MM.1S (cell line): ENCODE measurements at regions not wholly inside any gene's neighbourhood (a gene's known extent, or its start where the extent isn't known, plus 50 kb on each side); places are given as distances from the start of the nearest gene placed in this dataset.

ENCODE experiments used
- EZH2 ChIP-seq: fragments of 300-600 bp; sonication (generic); optimal IDR thresholded peaks from 2 replicates; pipeline ENCODE3; 2017; ENCODE audit warnings: low read depth, mild to moderate bottlenecking, antibody characterized with exemption, low read length, mixed read lengths
- TF ChIP-seq, protein P1 (sequence below): fragments of 300-600 bp; sonication (generic); IDR thresholded peaks from 2 replicates; pipeline ENCODE4 v1.5.1; 2016; ENCODE audit warnings: antibody characterized with exemption, low read length, mixed read lengths

DNA sequence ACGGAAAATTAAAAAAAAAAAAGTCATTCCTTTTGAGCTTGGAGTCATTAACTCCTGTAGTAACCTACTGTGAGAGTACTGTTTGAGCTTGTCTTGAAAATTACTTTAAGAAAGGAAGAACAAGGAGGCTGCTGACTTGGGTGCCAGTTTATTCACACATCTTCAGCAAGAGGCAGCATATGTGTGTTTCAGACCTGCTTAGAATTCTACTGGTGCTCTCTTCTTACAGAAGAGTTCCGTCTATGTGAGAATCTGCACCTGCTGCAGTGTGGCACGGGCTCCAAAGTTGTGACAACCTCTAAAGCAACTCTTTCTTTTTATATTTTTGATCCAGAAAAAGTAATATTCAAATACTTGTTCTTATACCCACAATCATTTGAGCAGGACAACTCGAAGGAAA lies 117.4 kb upstream of the SOX4 start:
- TF ChIP-seq, protein P1, sequence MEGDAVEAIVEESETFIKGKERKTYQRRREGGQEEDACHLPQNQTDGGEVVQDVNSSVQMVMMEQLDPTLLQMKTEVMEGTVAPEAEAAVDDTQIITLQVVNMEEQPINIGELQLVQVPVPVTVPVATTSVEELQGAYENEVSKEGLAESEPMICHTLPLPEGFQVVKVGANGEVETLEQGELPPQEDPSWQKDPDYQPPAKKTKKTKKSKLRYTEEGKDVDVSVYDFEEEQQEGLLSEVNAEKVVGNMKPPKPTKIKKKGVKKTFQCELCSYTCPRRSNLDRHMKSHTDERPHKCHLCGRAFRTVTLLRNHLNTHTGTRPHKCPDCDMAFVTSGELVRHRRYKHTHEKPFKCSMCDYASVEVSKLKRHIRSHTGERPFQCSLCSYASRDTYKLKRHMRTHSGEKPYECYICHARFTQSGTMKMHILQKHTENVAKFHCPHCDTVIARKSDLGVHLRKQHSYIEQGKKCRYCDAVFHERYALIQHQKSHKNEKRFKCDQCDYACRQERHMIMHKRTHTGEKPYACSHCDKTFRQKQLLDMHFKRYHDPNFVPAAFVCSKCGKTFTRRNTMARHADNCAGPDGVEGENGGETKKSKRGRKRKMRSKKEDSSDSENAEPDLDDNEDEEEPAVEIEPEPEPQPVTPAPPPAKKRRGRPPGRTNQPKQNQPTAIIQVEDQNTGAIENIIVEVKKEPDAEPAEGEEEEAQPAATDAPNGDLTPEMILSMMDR, result no peak
- no peak for TF ChIP-seq EZH2
